ENCODE measurements at regions not wholly inside any gene's neighbourhood (a gene's known extent, or its start where the extent isn't known, plus 50 kb on each side); places are given as distances from the start of the nearest gene placed in this dataset.

- no peak overlapping the region for H3K4me3 ChIP-seq
- DNase-seq = peak in 1 of 4 donors; percentile 10
- no peaks in the 10 kb centered on the region for H3K9me3 ChIP-seq
- ATAC-seq = no peak
- no peaks in the 10 kb centered on the region for H3K4me1 ChIP-seq
- intact Hi-C loops (cut with DNase I) = no loop called here
- H3K27me3 ChIP-seq = no peaks in the 10 kb centered on the region
- no peak overlapping the region for H3K27ac ChIP-seq
- TF ChIP-seq, protein P1, sequence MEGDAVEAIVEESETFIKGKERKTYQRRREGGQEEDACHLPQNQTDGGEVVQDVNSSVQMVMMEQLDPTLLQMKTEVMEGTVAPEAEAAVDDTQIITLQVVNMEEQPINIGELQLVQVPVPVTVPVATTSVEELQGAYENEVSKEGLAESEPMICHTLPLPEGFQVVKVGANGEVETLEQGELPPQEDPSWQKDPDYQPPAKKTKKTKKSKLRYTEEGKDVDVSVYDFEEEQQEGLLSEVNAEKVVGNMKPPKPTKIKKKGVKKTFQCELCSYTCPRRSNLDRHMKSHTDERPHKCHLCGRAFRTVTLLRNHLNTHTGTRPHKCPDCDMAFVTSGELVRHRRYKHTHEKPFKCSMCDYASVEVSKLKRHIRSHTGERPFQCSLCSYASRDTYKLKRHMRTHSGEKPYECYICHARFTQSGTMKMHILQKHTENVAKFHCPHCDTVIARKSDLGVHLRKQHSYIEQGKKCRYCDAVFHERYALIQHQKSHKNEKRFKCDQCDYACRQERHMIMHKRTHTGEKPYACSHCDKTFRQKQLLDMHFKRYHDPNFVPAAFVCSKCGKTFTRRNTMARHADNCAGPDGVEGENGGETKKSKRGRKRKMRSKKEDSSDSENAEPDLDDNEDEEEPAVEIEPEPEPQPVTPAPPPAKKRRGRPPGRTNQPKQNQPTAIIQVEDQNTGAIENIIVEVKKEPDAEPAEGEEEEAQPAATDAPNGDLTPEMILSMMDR (IDR thresholded peaks at IDR 0.05) = no peak
- H3K36me3 ChIP-seq = no peaks in the 10 kb centered on the region
Observed at GRCh38 chr12:75783093-75783877, 248.3 kb downstream of the PHLDA1 start.

- TF ChIP-seq, protein P1 (IDR thresholded peaks at IDR 0.05) = no peak
- no peak for ATAC-seq
- H3K27me3 ChIP-seq = no peaks in the 10 kb centered on the region
- no peaks in the 10 kb centered on the region for H3K4me1 ChIP-seq
- no peaks in the 10 kb centered on the region for H3K9me3 ChIP-seq
- H3K4me3 ChIP-seq = no peak overlapping the region
- intact Hi-C loops (cut with DNase I) = no loop called here
- no peaks in the 10 kb centered on the region for H3K36me3 ChIP-seq
- no peak overlapping the region for H3K27ac ChIP-seq
- no peak for DNase-seq
Observed at GRCh38 chr12:75782069-75782581, 249.5 kb downstream of the PHLDA1 start.

- no peak for ATAC-seq
- no peaks in the 10 kb centered on the region for H3K9me3 ChIP-seq
- intact Hi-C loops (cut with DNase I) = no loop called here
- no peaks in the 10 kb centered on the region for H3K36me3 ChIP-seq
- H3K27me3 ChIP-seq = no peaks in the 10 kb centered on the region
- H3K4me3 ChIP-seq = no peak overlapping the region
- H3K4me1 ChIP-seq = no peaks in the 10 kb centered on the region
- no peak for DNase-seq
- TF ChIP-seq, protein P1 (IDR thresholded peaks at IDR 0.05) = no peak
- H3K27ac ChIP-seq = no peak overlapping the region
Observed at GRCh38 chr12:75781532-75782046, 250.0 kb downstream of the PHLDA1 start.

DNA sequence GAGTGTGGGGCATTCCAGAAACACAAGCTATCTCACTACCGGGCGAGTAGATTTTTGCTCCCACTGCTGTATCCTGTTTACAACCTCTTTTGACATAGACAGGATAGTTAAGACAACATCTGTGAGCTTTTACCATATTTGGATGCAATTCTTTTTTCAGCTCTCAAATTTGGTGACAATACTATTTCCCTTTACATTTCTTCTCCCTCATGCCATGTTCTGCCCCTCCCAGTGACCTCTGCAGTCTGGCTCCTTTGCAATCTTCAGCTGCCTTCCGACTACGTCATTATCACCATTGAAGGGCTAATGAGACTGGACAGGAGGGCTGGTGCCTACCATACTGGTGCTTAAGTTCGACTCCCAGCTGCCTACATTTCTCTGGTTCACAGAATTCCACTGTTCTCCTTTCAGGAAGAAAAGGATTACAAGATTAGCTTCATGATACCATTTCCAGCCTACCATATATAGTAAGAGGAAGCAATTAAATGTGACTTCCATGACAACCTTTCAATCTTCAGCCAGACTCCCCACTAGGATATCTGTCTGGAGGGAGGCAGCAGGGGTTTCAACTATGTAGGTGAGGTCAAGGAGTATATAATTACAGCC, 251.6 kb downstream of the PHLDA1 start:
- Histone ChIP-seq H3K4me1 (no peaks in the 10 kb centered on the region), H3K36me3 (no peaks in the 10 kb centered on the region), H3K27ac (no peak overlapping the region), H3K9me3 (no peaks in the 10 kb centered on the region), H3K4me3 (no peak overlapping the region), H3K27me3 (no peaks in the 10 kb centered on the region)
- TF ChIP-seq, protein P1 (IDR thresholded peaks at IDR 0.05) = no peak
- intact Hi-C loops (cut with DNase I) = no loop called here
- ATAC-seq = no peak
- no peak for DNase-seq

Data from left lung (tissue), 4 donors.